ELF-1 (cell line): ENCODE measurements at regions not wholly inside any gene's neighbourhood (a gene's known extent, or its start where the extent isn't known, plus 50 kb on each side); places are given as distances from the start of the nearest gene placed in this dataset.
"Not testable (repeated sequence)": the region's sequence is repeated elsewhere in the genome, so short reads cannot be mapped to it uniquely, and the experiment has no call there.

Experiments
- DNase-seq: peaks from one replicate; pipeline ENCODE4 v3.0.0-alpha.2; 2016; ENCODE audit warnings: low read depth, low spot score

DNA sequence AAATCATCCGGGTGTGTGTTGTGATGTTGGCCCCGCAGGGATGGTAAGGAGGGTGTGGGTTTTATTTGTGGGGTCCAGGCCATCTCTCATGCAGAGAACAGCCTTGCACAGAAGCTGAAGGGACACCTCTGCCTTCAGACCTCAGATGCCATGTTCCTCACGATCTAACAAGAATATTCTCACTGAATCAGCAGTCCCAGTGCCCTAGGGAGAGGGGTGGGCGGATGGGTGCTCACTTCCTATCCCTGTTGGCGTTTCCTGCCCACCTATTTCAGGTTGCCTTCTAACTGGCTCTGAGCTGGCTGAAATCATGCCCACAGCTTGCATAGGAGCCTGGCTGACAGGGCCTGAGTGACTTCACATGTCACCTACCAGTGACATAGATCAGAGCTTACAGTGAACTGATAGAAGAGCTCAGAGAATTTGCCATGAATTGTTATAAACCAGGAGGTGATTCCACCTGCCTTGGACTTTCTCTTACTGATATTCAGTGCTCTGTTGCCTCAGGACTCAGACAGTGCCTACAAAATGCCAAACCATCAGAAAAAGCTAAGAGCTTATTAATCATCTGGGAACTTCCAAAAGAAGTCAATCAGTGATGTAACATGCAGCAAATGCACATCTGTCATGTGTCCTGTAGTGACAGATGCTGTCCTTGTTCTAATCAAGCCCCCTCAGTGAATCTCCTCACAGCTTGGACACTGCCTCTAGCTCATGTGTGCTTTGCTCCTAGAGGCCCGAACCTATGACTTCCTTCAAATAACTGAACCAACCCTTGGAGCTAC, 186.8 kb upstream of the ADRA1D start:
- no peak for DNase-seq

DNA sequence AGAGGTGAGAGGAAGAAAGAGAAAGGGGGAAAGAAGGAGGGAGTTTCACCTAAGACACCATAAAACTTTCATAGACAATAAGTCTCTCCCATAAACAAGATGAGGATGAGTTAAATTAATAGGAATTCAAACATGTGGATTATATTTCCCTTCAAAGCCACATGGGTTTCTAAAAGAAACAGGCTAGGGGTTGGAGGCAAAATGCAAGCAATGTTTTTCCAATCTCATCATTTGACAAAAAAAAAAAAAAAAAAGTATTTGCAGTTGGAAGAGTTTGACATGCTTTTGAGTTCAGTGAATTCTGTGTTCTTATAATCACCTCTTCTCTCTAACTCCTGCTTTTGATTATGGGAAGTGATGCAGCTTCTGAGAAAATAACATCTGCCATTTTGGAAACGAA, 186.1 kb upstream of the ADRA1D start:
- no peak for DNase-seq

DNA sequence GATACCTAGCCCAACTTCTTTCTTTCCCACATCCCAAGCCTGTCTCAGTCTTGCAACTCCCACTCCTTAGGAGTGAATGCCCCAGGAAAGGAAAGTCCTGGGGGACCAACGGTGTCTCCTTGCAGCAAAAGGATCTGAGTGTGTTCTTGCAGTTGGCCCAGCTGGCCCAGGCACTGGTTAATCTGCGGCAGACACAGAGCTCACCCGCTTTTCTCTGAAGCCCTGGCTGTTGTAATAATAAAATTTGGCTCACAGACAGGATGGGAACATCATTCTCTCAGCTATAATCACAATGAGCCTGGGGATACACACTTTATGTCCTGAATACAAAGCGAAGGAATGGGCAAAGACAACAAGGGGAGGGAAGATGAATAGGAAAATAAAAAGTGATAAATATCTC, 185.6 kb upstream of the ADRA1D start:
- no peak for DNase-seq

DNA sequence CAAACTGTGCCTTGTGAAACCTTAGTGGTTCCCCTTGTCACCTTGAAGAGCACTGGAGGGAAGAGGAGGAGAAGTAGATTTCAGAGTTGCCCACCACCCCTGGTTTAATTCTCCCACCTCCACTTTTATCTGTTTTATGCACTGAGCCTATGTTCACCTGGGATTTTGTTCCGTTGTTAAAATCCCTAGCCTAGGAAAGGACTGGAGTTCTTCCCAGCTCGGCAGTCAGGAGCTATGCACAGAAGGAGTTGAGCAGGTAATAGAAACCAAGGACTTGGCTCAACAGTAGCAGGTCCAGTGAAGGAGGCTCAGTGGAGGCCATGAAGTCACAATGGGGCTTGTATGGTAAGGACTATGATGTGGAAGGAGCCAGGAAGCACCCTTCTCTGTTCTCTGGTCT, 182.4 kb upstream of the ADRA1D start:
- no peak for DNase-seq

DNA sequence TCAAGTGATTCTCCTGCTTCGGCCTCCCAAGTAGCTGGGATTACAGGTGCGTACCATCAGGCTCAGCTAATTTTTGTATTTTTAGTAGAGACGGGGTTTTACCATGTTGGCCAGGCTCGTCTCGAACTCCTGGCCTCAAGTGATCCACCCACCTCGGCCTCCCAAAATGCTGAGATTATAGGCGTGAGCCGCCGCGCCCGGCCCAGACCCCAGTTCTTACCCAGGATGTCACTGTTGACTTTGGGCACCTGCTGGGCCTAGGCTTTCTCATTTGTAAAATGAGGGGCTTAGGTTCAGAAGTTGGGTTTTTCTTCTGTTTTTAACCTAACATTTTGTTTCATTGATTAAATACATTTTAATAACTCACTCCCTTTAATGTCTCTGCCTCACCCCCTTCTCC, 181.7 kb upstream of the ADRA1D start:
- not testable (repeated sequence) for DNase-seq

DNA sequence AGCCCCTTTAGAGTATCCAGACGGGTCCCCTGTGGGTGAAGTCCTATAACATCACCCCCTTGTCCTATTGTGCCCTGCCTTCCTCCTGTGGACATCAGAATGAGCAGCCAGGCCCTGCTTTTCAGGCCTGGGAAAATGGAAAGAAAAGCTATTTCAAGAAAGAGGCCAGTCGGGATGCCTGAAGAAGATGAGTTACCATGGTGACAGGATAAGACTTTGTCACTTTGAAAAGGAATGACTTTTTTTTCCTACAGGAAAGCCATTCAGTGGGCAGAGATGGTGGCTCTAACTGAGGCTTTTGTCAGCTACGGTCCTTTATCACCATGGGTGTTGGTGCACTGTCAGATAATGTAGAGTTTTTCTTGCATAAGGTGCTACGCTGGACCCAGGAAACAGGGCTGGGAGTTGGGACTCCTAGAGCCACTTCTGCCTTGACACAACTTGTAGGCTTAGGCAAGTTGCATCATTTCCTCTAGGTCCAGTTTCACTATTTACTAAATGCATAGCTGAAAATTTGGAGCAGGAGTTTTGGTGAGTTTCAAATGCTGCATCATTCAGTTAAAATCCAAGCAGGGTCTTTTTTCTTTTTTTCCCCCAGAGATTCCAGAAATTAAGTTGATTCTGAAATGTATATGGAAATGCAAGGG, 179.0 kb upstream of the ADRA1D start:
- no peak for DNase-seq

DNA sequence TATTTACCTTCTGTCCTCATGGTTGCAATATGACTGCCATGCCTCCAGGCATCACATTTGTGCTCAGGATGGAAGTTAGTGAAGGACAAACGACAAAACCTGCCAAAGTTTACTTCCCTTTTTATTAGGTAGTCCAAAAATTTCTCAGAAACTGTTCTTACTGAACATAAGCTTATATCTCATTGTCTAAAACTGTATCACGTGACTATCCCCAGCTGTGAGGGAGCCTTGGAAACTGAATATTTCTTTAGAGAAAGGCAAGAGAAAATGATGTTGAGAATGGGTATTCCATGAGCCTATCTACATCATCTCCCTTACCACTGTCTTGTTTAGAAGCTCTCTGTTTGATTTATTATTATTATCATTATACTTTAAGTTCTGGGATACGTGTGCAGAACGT, 169.1 kb upstream of the ADRA1D start:
- no peak for DNase-seq

DNA sequence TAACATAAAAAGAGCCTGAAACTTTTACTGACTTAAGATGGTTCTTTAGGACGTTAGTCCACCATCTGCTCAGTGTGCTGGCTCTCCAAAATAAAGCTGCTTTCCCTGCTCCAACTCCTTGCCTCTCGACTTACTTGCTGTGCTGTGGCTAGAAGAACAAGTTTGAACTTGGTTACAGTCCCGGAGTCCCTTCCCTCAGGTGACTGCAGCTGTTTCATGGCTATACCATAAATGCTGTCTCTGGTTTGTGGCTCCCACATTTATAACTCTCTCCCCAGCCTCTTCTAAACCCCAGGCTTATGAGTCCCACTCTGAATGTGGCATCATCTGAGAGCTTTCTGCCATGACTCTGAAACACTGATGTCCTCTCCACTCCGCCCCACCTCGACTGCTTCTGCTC, 166.2 kb upstream of the ADRA1D start:
- DNase-seq = no peak

DNA sequence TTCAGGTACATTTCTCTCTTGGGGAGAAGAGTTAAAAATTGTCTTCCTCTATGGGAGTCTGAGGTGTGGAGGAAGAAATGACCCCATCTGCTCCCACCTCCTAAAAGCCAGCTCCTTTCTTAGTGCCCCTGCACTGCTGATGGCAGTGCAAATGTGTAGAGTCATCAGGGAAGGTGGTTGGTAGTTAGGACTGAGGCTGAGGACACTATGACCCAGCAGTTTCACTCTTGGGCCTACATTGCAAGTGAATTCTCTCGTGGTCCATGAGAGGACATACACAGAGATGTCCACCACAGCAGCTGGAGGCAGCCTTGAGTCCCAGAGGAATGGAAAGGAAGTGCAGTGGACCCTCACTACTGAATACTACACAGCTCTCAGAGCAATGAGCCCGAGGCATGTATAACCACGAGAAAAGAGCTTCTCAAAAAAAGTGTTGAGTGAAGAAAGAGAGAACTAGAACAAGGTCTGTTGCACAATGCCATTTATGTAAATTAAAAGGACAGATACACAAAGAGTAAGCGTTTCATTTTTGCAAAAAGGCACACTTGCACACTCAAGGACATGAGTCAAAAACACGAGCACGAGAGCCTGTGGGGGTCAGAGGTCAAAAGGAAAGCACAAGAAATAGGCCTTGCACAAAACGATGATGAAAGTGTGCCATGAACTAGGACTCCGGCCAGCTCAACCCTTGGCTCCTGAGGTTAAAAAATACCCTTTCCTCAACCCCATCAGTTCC, 164.4 kb upstream of the ADRA1D start:
- DNase-seq = no peak

DNA sequence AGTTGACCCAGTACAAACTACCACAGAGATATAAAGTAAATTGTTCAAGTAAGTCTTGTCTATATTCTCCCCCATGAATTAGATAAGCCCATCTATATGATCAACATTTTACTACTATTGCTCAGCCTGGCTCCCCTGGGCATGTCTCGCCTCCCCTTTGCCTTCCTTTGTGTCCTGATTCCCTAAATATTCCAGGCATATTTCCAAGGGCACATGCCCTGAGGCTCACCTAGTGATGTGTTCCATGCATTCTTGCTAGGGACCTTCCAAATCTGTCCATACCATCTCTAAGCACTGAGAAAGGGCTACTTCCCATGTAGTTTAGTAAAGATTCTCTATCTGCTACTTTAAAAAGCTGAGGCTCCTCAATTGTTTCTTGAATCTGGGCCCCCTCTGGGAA, 163.1 kb upstream of the ADRA1D start:
- DNase-seq = no peak

DNA sequence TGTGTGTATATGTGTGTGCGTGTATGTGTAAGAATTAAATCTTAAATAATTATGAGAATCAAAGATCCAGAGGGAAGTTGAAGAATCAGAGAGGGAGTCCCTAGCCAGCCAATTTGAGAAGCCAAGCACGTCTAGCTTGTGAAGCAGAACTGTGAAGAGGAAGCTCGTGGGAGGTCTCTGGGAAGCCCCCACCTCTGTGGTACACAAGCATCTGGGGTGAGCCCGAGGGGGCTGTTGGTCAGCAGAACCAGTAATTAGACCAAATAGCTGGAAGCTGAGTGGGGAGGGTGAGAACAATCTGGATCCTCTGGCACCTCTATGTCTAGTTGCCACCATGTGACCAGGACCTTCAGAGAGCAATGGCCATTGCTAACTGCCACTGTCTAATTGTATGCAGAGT, 162.7 kb upstream of the ADRA1D start:
- peak; percentile 4 for DNase-seq

DNA sequence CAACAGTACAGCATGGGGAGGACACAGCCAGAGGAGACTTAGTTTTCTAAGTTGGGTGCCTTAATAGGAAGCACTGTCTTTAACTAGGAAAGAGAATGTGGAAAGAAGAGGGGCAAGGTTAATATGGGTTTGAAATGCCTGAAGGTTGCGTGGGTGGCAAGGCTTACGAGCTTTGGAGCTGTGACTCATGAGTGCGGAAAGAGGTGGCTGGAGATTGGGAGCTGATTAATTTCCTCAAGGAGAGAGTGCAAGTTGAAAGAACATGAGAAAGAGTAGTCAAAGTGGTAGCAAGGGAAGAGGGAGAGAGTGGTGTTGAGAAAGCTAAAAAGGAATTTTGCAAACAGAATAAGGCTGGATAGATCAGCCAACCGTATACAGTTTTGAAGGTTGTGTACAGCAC, 157.5 kb upstream of the ADRA1D start:
- DNase-seq = no peak

DNA sequence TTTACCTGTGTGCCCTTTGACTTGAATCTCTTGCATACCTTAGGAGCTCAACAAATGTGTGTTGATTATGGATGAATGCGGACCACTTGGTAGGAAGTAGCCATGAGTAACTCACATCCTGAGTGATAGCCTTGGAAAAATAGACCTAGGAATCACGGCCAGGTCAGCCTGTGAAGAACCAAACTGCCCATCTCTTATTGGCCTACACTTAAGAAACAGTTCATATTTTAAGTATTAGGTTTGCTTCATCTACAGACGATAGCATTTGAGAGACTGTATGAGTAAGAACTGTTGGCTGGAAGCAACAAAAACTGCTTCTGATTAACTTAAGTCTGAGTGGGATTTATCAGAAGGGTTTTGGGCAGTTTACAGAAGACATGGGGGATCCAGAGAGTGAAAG, 152.5 kb upstream of the ADRA1D start:
- DNase-seq = no peak

DNA sequence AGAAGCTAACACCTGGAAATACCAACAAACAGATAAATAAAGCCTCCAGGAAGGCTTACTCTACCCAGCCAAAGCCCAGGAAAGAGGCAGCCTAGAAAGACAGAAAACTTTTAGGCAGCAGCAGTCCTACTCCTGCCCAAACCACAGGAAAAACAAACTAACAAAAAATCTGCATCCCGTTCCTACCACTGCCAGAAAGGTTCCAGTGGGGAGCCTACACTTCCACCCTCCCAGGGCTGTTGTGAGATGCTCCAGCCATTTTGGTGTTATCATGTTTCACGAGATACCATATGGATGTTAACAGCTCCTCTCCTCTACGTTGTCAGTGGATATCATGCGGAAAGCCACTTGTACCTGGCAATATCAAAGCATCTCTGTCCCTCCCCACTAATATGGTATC, 135.9 kb upstream of the ADRA1D start:
- DNase-seq = no peak

DNA sequence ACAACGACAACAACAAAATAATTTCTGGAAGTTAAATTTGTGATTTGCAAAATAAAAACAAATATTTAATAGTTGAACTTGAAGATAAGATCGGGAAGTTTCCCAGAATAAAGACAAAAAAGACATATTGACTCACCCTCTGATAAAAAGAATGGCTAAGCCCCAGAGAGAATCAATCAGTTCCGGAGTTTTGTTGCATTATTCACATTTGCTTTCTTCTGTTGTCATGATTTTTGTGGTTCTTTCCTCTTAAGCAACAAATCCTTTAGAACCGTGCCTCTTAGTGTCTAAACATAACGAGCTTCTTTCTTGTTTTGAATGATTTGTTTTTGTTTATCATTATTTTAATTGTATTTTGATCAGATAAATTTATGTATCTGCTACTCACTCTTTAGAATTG, 134.9 kb upstream of the ADRA1D start:
- DNase-seq = no peak

DNA sequence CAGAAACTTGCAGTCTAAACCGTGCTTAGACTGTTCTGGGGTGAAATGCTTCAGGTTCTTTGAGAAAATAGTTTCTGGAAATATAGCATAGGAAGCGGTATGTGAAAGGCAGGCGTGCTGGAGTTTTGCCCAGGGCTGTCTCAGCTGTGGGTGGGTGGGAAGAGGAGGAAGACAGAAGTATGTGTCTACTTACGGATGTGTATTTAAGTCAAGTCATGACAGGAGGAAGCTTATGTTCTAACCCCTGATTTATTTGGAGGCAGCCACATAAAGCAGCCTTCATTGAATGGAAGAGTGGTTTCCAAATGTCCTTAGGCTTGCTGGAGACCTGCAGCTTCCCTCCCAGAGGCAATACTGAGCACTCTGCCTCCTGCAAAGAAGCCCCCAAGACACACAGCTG, 126.8 kb upstream of the ADRA1D start:
- no peak for DNase-seq

DNA sequence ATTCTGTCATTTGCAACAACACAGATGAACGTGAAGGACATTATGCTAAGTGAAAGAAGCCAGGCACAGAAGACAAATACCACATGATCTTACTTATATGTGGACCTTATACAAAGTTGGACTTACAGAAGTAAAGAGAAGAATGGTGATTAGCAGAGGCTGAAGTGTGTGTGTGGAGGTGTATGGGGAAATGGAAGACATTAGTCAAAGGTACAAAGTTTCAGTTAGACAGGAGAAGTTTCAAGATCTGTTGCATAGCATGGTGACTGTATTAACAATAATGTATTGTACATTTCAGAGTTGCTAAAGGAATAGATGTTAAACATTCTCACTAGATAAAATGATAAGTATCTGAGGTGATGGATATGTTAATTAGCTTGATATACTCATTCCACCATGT, 124.4 kb upstream of the ADRA1D start:
- DNase-seq = no peak

DNA sequence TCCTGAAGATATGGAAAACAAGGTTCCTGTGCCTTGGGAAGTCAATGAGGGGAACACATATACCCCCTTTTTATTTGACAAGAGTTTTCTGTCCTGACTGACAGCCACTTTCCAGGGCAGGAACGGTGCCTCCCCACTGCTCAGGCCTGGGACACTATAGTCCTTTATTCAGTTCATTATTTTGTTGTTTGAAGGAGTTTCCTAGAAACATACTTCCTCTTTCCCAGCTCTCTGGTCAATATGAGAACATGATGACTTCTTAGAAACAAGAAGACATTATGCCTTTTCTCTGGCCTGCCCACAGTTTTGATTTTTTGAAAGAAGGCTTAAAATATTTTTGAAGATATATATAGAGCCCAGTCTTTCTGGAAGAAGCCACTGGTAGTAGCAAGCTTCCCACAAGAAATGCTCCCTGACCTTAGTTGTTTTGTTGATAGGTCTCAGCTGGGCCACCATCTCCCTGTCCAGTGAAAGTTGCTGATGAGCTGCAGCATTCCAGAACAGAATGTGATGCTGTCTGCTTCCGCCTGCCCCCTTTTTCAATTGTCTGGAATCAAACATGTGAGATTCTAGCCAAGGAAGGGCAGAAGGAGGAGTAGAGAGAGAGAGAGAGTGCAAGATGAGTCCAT, 122.7 kb upstream of the ADRA1D start:
- no peak for DNase-seq

DNA sequence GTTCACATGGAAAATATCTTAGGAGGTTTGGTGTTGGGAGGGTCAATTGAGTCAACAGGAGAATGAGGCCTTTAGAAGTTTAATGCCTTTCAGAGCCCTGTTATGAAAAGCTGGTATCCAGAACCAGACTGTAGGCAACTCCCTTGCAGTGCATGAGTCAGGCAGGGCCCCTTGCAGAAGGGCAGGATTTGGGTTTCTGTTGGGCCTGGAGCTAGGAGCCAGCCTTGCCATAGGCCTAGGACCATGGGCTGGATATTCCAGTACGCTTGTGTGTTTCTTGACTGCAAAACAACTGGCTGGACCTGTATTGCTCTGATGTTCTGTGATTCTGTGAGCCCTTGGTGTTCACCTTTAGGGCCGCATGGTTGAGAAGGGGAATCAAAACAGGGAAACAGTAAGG, 121.8 kb upstream of the ADRA1D start:
- DNase-seq = no peak

DNA sequence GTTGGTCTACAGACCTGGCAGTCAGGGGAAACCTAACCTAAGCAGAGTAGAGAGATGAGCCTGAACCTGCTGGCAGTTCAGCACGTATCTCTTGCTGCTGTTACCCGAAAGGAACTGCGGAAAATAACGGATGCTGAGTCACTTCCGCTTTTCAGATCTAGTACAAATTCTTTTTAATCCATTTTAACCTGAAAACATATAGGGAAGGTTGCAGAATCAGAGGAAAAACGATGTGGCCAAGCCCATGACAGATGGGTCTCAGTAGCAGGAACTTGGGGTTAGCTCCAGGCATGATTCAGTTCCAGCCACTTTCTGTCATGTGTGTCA, 120.7 kb upstream of the ADRA1D start:
- DNase-seq = no peak

DNA sequence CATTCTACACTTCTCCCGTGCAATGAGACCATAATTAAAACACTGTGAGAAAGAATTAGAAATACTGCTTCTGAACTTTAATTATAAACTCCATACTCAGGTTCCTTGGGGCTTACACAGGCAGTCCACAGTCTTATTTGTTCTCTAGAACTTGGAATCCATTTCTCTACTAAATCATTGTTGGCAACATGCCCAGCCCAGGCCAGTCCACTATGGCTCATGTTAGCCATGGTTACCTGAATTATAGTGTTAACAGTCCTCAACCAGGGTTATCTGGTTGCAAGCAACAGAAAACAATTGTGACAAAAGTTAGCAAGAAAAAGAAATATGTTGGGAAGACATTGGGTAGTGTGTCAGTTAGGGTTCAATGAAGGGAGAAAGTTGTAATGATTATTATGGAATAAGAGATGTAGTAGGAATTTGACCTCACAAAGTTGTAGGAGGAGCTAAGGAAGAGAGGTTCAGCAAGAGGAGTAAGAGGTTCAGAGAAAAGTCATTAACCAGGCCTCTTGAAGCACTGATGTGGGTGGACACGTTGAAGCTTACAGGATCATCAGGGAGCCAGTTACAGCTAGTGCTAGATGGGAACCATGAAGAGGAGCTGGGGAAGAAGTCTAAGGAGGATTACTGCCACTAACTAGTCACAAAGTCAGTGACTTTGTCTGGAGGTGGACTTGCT, 120.2 kb upstream of the ADRA1D start:
- no peak for DNase-seq

DNA sequence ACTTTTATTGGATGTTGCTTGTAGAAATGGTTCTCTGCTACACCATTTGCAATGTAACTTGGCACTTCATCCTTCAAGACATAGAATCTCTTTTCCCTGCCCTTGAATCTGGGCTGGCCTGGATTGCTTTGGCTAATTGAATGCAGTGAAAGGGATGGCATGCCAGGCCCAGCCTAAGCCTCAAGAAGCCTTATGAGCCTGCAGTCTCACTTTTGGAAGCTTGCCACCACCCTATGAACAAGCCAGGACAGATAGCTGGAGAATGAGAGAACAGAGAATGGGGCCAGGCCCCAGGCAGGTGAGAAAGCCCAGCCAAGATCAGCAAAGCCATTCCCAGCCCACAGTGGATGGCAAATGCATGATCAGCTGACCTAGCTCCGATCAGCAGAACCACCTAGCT, 117.0 kb upstream of the ADRA1D start:
- DNase-seq = no peak
